OCI-LY1 (cell line): ENCODE measurements at regions not wholly inside any gene's neighbourhood (a gene's known extent, or its start where the extent isn't known, plus 50 kb on each side); places are given as distances from the start of the nearest gene placed in this dataset.

ENCODE experiments used
- H2AFZ ChIP-seq: fragments of 200-600 bp; sonication (generic), shearing (Covaris generic); 2 replicates; pipeline ENCODE4 v1.6.0; 2014; ENCODE audit warnings: antibody characterized with exemption, mild to moderate bottlenecking, low read length
- H3F3A ChIP-seq: fragments of 200-600 bp; sonication (generic), shearing (Covaris generic); 2 replicates; pipeline ENCODE4 v1.6.0; 2014; ENCODE audit warnings: mild to moderate bottlenecking, antibody characterized with exemption, low read length, moderate library complexity; ENCODE audit not compliant: insufficient read depth
- H3K27ac ChIP-seq: fragments of 200-600 bp; sonication (generic); 2 replicates; pipeline ENCODE4 v1.5.1; 2014; ENCODE audit warnings: low read length, mixed run types, mild to moderate bottlenecking, low read depth; ENCODE audit not compliant: poor library complexity, severe bottlenecking
- H3K27me3 ChIP-seq: fragments of 200-600 bp; sonication (generic); 2 replicates; pipeline ENCODE4 v1.6.0; 2014; ENCODE audit warnings: antibody characterized with exemption, mild to moderate bottlenecking, low read length, moderate library complexity; ENCODE audit not compliant: insufficient read depth
- H3K36me3 ChIP-seq: fragments of 200-600 bp; sonication (generic); 2 replicates; pipeline ENCODE4 v1.6.1; 2014; ENCODE audit warnings: mild to moderate bottlenecking, antibody characterized with exemption, low read length, moderate library complexity, mixed read lengths; ENCODE audit not compliant: insufficient read depth
- H3K4me1 ChIP-seq: fragments of 200-600 bp; sonication (generic); 2 replicates; pipeline ENCODE4 v1.5.1; 2014; ENCODE audit warnings: mild to moderate bottlenecking, low read length, moderate library complexity; ENCODE audit not compliant: insufficient read depth, severe bottlenecking
- H3K4me2 ChIP-seq: fragments of 200-600 bp; sonication (generic), shearing (Covaris generic); 2 replicates; pipeline ENCODE4 v1.6.1; 2014; ENCODE audit warnings: low read length
- H3K4me3 ChIP-seq: fragments of 200-600 bp; sonication (generic); 2 replicates; pipeline ENCODE4 v1.5.1; 2014; ENCODE audit warnings: low read length, low read depth, mild to moderate bottlenecking, mixed read lengths; ENCODE audit not compliant: poor library complexity, severe bottlenecking
- H3K79me2 ChIP-seq: fragments of 200-600 bp; shearing (Covaris generic); 2 replicates; pipeline ENCODE4 v1.6.1; 2016; ENCODE audit warnings: mixed run types, low read length, mixed read lengths; ENCODE audit not compliant: insufficient read depth
- H3K9ac ChIP-seq: fragments of 200-600 bp; sonication (generic), shearing (Covaris generic); 2 replicates; pipeline ENCODE4 v1.6.1; 2014; ENCODE audit warnings: mild to moderate bottlenecking, low read length, mixed read lengths
- H3K9me2 ChIP-seq: fragments of 200-600 bp; sonication (generic), shearing (Covaris generic); 2 replicates; pipeline ENCODE4 v1.6.1; 2014; ENCODE audit warnings: low read depth, mild to moderate bottlenecking, low read length, mixed read lengths
- H3K9me3 ChIP-seq: fragments of 200-600 bp; shearing (Covaris generic); 2 replicates; pipeline ENCODE4 v1.6.1; 2014; ENCODE audit warnings: low read length, mixed read lengths
- H4K20me1 ChIP-seq: fragments of 200-600 bp; sonication (generic), shearing (Covaris generic); 2 replicates; pipeline ENCODE4 v1.6.0; 2016; ENCODE audit warnings: mild to moderate bottlenecking, low read length; ENCODE audit not compliant: insufficient read depth
- EZH2 ChIP-seq: fragments of 200-600 bp; sonication (generic), shearing (Covaris generic); IDR thresholded peaks from 2 replicates; pipeline ENCODE4 v1.8.0; 2017; ENCODE audit warnings: borderline replicate concordance, mixed run types, mild to moderate bottlenecking, antibody characterized with exemption, low read length, moderate library complexity, mixed read lengths
- TF ChIP-seq, protein P1 (sequence below): fragments of 200-600 bp; sonication (generic), shearing (Covaris generic); IDR thresholded peaks from 2 replicates; pipeline ENCODE4 v1.5.1; 2017; ENCODE audit warnings: mild to moderate bottlenecking, antibody characterized with exemption, low read length, moderate library complexity, mixed read lengths

DNA sequence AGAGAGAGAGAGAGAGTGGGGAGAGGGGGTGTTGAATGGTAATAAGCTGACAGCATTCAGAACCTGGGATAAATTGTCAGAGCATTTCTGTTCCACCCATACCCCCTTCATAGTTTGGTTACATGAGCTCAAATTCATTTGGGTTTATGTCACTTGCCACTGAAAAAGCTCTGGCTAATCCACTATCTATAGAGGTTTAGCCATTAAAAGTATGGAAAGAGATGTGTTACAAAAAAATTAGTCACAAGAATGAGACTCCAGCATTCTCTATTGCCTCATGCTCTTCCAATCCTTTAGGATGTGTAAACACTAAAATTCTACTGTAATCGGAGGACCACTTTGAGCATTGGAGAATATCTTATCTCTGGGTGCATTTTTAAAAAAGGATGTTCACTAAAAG, 297.6 kb upstream of the TCF21 start:
- no peaks in the 10 kb centered on the region for H4K20me1 ChIP-seq
- H3K36me3 ChIP-seq = no peaks in the 10 kb centered on the region
- H3K9me3 ChIP-seq = no peaks in the 10 kb centered on the region
- no peaks in the 10 kb centered on the region for H3K9me2 ChIP-seq
- no peak overlapping the region for H3K9ac ChIP-seq
- H3K27ac ChIP-seq = no peak overlapping the region
- no peak overlapping the region for H2AFZ ChIP-seq
- no peaks in the 10 kb centered on the region for H3K79me2 ChIP-seq
- H3K27me3 ChIP-seq = no peaks in the 10 kb centered on the region
- H3K4me1 ChIP-seq = no peaks in the 10 kb centered on the region
- no peak overlapping the region for H3K4me3 ChIP-seq
- H3K4me2 ChIP-seq = no peak overlapping the region
- no peaks in the 10 kb centered on the region for H3F3A ChIP-seq
- no peak for TF ChIP-seq EZH2
- TF ChIP-seq, protein P1, sequence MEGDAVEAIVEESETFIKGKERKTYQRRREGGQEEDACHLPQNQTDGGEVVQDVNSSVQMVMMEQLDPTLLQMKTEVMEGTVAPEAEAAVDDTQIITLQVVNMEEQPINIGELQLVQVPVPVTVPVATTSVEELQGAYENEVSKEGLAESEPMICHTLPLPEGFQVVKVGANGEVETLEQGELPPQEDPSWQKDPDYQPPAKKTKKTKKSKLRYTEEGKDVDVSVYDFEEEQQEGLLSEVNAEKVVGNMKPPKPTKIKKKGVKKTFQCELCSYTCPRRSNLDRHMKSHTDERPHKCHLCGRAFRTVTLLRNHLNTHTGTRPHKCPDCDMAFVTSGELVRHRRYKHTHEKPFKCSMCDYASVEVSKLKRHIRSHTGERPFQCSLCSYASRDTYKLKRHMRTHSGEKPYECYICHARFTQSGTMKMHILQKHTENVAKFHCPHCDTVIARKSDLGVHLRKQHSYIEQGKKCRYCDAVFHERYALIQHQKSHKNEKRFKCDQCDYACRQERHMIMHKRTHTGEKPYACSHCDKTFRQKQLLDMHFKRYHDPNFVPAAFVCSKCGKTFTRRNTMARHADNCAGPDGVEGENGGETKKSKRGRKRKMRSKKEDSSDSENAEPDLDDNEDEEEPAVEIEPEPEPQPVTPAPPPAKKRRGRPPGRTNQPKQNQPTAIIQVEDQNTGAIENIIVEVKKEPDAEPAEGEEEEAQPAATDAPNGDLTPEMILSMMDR = no peak

DNA sequence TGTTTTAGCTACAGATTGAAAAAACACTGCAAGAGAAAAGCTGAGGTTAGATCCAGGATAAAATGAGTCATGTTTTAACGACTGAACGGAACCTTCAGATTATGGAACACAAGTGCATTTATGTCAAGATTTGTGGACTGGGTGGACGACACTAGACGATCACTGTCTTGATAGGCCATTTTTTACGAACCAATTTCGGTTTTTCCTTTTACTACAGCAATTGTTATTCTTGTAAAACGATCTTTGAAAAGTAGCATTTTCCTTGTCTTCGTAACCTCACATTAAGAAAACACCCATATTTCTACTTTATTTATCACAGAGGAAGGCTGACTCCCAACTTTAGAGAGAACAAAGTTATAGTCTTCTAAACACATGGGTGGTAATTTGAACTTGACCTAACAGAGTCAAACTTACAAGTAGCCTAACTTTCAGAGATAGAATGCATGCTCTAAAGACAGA, 294.2 kb upstream of the TCF21 start:
- H3K4me2 ChIP-seq = no peak overlapping the region
- H2AFZ ChIP-seq = no peak overlapping the region
- H3K79me2 ChIP-seq = no peaks in the 10 kb centered on the region
- no peak for TF ChIP-seq EZH2
- TF ChIP-seq, protein P1 = no peak
- H3K27ac ChIP-seq = no peak overlapping the region
- no peak overlapping the region for H3K4me3 ChIP-seq
- no peaks in the 10 kb centered on the region for H3K4me1 ChIP-seq
- no peaks in the 10 kb centered on the region for H3K9me3 ChIP-seq
- H3K36me3 ChIP-seq = no peaks in the 10 kb centered on the region
- H3K27me3 ChIP-seq = no peaks in the 10 kb centered on the region
- H3K9me2 ChIP-seq = no peaks in the 10 kb centered on the region
- H3K9ac ChIP-seq = no peak overlapping the region
- no peaks in the 10 kb centered on the region for H3F3A ChIP-seq
- H4K20me1 ChIP-seq = no peaks in the 10 kb centered on the region

DNA sequence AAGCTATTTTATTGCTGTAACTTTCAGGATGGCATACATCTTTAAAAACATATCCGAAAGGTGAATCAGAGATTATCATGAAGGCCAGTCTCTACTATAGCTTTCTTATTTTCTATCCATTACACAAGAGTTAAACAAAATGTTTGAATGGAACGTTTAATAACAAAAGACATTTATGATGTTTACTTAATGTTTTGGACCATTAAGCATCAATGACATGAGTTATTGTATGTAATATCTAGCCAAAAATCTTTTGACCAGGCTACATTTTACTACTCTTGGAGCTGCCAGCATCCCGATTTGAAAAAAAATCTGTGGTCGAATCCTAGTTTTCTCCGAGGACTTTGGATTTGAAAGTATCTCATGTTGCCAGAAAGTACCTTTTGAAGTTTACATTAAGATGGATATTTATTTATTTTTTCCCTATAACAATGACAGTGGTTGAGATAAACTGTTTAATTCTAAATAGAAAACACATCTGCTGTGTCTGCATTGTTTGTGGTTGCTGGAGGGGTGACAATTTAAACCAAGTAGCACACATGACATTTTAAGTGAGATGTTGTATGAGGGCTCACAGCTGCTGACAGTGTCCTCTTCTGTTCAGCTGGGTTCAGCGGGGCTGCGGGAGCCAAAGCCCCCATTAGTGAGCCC, 293.7 kb upstream of the TCF21 start:
- Histone ChIP-seq H3K4me3 (no peak overlapping the region), H3K9me2 (no peaks in the 10 kb centered on the region), H3K79me2 (no peaks in the 10 kb centered on the region), H3K9ac (no peak overlapping the region), H2AFZ (no peak overlapping the region), H3K4me1 (no peaks in the 10 kb centered on the region), H3K36me3 (no peaks in the 10 kb centered on the region), H3K4me2 (no peak overlapping the region), H3F3A (no peaks in the 10 kb centered on the region), H3K27me3 (no peaks in the 10 kb centered on the region), H4K20me1 (no peaks in the 10 kb centered on the region), H3K9me3 (no peaks in the 10 kb centered on the region), H3K27ac (no peak overlapping the region)
- TF ChIP-seq, protein P1 = no peak
- no peak for TF ChIP-seq EZH2
